ENCODE measurements at regions not wholly inside any gene's neighbourhood (a gene's known extent, or its start where the extent isn't known, plus 50 kb on each side); places are given as distances from the start of the nearest gene placed in this dataset.

GRCh38 chr3:22364851-22365250 is 613.8 kb upstream of the ZNF385D start:
- TF ChIP-seq CTCF (IDR thresholded peaks at IDR 0.05; ENCODE audit: borderline replicate concordance, extremely low read depth, low read length, poor library complexity, severe bottlenecking), result no peak
- TF ChIP-seq EZH2 (IDR thresholded peaks at IDR 0.05; ENCODE audit: borderline replicate concordance, low read depth, low read length, severe bottlenecking), result no peak

Data from DND-41 (cell line).